HepG2 (cell line): ENCODE measurements at regions not wholly inside any gene's neighbourhood (a gene's known extent, or its start where the extent isn't known, plus 50 kb on each side); places are given as distances from the start of the nearest gene placed in this dataset.

Experiments used
- KAT2B ChIP-seq: fragments of 150-350 bp; IDR thresholded peaks from 2 replicates; pipeline ENCODE4 v1.6.1; 2014; ENCODE audit warnings: low read depth, low read length, borderline replicate concordance
- ZNF138 ChIP-seq: sonication (generic); formaldehyde crosslinking; IDR thresholded peaks from 2 replicates; pipeline ENCODE4 v1.5.0; 2020; ENCODE audit warnings: mild to moderate bottlenecking, low read depth, missing genetic modification reagents

- TF ChIP-seq KAT2B (no peak), ZNF138 (CRISPR knock-in tag) (no peak)
Observed at GRCh38 chr12:113764661-113765060, 201.5 kb downstream of the RBM19 start.
